Fibroblast of gingiva (primary cell): ENCODE measurements at regions not wholly inside any gene's neighbourhood (a gene's known extent, or its start where the extent isn't known, plus 50 kb on each side); places are given as distances from the start of the nearest gene placed in this dataset.
"Not testable (repeated sequence)": the region's sequence is repeated elsewhere in the genome, so short reads cannot be mapped to it uniquely, and the experiment has no call there.

Source experiments
- DNase-seq: peaks from one replicate; pipeline ENCODE4 v3.0.0-alpha.2; 2011; ENCODE audit warnings: low read depth

- DNase-seq: no peak
These were observed 145.3 kb downstream of the ALX1 start for GRCh38 chr12:85425349-85425612.

GRCh38 chr12:85425926-85426325 lies 145.9 kb downstream of the ALX1 start:
- DNase-seq: no peak

GRCh38 chr12:85433148-85433547 lies 153.1 kb downstream of the ALX1 start:
- DNase-seq: not testable (repeated sequence)

- DNase-seq: no peak
These were observed 160.3 kb downstream of the ALX1 start for GRCh38 chr12:85440271-85440670.

GRCh38 chr12:85441025-85441424 lies 161.0 kb downstream of the ALX1 start:
- no peak for DNase-seq

- peak; percentile 7 for DNase-seq
These were observed 161.7 kb downstream of the ALX1 start for GRCh38 chr12:85441741-85442140.

- no peak for DNase-seq
These were observed 165.3 kb downstream of the ALX1 start for GRCh38 chr12:85445060-85445938.

- no peak for DNase-seq
These were observed 168.0 kb downstream of the ALX1 start for GRCh38 chr12:85448031-85448430.

- no peak for DNase-seq
These were observed 168.6 kb downstream of the ALX1 start for GRCh38 chr12:85448548-85449139.

GRCh38 chr12:85457016-85457415 lies 177.0 kb downstream of the ALX1 start:
- no peak for DNase-seq

- DNase-seq: no peak
These were observed 181.1 kb downstream of the ALX1 start for GRCh38 chr12:85461127-85461526.

- DNase-seq: no peak
These were observed 182.9 kb downstream of the ALX1 start for GRCh38 chr12:85462888-85463287.

GRCh38 chr12:85466890-85467289 lies 186.9 kb downstream of the ALX1 start:
- DNase-seq: no peak

- DNase-seq: peak; percentile 52
These were observed 188.5 kb downstream of the ALX1 start for GRCh38 chr12:85468356-85469157.

GRCh38 chr12:85469158-85470086 lies 189.4 kb downstream of the ALX1 start:
- not testable (repeated sequence) for DNase-seq

GRCh38 chr12:85475277-85475676 lies 195.3 kb downstream of the ALX1 start:
- not testable (repeated sequence) for DNase-seq

- DNase-seq: no peak
These were observed 196.7 kb downstream of the ALX1 start for GRCh38 chr12:85476756-85477155.

- no peak for DNase-seq
These were observed 204.4 kb downstream of the ALX1 start for GRCh38 chr12:85484387-85484786.

GRCh38 chr12:85489194-85489593 lies 209.2 kb downstream of the ALX1 start:
- no peak for DNase-seq

- no peak for DNase-seq
These were observed 224.1 kb downstream of the ALX1 start for GRCh38 chr12:85504164-85504563.

GRCh38 chr12:85504624-85505023 lies 224.6 kb downstream of the ALX1 start:
- no peak for DNase-seq

GRCh38 chr12:85507456-85507855 lies 227.4 kb downstream of the ALX1 start:
- DNase-seq: no peak
